Stomach (tissue), 4 donors: ENCODE measurements at regions not wholly inside any gene's neighbourhood (a gene's known extent, or its start where the extent isn't known, plus 50 kb on each side); places are given as distances from the start of the nearest gene placed in this dataset.

Experiments
- EP300 ChIP-seq: sonication (generic); formaldehyde crosslinking; IDR thresholded peaks from one replicate; pipeline ENCODE4 v1.6.1; 2017; ENCODE audit warnings: antibody characterized with exemption
- POLR2A ChIP-seq, 4 donors: fragments of 450-650 bp; IDR thresholded peaks; one replicate each; pipeline ENCODE4 v1.6.1; 2016; ENCODE audit warnings: antibody characterized with exemption in 4 of 4, control low read depth in 2 of 4, mild to moderate bottlenecking in 1 of 4, moderate library complexity in 1 of 4
- POLR2AphosphoS5 ChIP-seq, 3 donors: sonication (generic); formaldehyde crosslinking; IDR thresholded peaks; one replicate each; pipeline ENCODE4 v1.6.1; 2016; ENCODE audit warnings: antibody characterized with exemption in 3 of 3
- TF ChIP-seq, protein P1 (sequence below), 7 experiments: fragments of 450-650 bp in 4 of 7; fragments of 200-600 bp in 3 of 7; sonication (generic) in 3 of 7; IDR thresholded peaks; one replicate each; pipeline ENCODE4 v1.5.1; 2016 to 2019; ENCODE audit warnings: antibody characterized with exemption in 7 of 7, control low read depth in 2 of 7, mild to moderate bottlenecking in 1 of 7

DNA sequence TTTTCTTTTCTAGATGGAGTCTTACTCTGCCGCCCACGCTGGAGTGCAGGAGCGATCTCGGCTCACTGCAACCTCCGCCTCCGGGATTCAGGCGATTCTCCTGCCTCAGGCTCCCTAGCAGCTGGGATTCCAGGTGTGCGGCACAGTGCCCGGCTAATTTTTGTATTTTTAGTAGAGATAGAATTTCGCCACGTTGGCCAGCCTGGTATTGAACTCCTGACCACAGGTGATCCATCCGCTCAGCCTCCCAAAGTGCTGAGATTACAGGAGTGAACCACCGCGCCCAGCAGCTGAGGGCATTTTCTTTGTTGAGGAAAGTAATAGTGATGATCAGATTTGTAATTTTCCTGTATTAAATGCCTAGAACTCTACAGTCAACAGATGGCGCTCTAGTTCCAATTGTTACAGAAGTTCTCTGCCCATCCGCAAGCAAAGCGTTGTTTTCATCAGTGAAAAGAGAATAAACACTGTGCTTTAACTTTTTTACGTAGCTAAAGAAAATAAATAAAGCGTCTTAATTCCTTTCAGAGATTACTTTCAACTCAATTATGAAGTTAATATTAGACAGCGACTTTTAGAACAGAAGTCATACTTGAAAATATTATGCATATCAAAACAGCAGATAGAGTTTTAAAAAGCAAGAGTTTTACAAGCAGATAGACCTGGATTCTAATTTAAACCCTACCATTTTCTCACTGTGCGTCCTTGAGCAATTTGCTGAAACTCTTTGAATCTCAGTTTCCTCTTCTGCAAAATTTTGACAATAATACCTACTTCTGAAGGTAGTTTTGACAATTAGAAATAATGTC is 335.1 kb downstream of the DUSP6 start:
- TF ChIP-seq, protein P1, sequence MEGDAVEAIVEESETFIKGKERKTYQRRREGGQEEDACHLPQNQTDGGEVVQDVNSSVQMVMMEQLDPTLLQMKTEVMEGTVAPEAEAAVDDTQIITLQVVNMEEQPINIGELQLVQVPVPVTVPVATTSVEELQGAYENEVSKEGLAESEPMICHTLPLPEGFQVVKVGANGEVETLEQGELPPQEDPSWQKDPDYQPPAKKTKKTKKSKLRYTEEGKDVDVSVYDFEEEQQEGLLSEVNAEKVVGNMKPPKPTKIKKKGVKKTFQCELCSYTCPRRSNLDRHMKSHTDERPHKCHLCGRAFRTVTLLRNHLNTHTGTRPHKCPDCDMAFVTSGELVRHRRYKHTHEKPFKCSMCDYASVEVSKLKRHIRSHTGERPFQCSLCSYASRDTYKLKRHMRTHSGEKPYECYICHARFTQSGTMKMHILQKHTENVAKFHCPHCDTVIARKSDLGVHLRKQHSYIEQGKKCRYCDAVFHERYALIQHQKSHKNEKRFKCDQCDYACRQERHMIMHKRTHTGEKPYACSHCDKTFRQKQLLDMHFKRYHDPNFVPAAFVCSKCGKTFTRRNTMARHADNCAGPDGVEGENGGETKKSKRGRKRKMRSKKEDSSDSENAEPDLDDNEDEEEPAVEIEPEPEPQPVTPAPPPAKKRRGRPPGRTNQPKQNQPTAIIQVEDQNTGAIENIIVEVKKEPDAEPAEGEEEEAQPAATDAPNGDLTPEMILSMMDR (IDR thresholded peaks at IDR 0.05) = peak in 5 of 7 experiments; percentile 12 to 77 (median 69)
- TF ChIP-seq POLR2A (IDR thresholded peaks at IDR 0.05) (no peak), POLR2AphosphoS5 (IDR thresholded peaks at IDR 0.05) (no peak), EP300 (no peak)
